SK-N-SH (cell line): ENCODE measurements at regions not wholly inside any gene's neighbourhood (a gene's known extent, or its start where the extent isn't known, plus 50 kb on each side); places are given as distances from the start of the nearest gene placed in this dataset.

Experiments used
- CTCF ChIA-PET: fragments of 300-600, 350-600 bp; formaldehyde crosslinking; extraction: SDS; loops from one replicate; lab custom pipeline; 2021; lab: Yijun Ruan, JAX
- POLR2A ChIA-PET: fragments of 350-600 bp; sonication (Branson Sonifier 250); formaldehyde crosslinking; extraction: SDS; loops from one replicate; lab custom pipeline; 2020; ENCODE audit warnings: antibody characterized with exemption, inconsistent platforms; lab: Yijun Ruan, JAX
- DNase-seq: peaks from one replicate; pipeline ENCODE4 v3.0.0; 2012
- H2AFZ ChIP-seq: fragments of 200-600 bp; sonication (generic); 2 replicates; pipeline ENCODE4 v1.8.1; 2016; ENCODE audit warnings: antibody characterized with exemption, mild to moderate bottlenecking, low read depth
- H3F3A ChIP-seq: fragments of 200-600 bp; sonication (generic); replicated peaks from 2 replicates; pipeline ENCODE3; 2016; ENCODE audit warnings: antibody characterized with exemption, mild to moderate bottlenecking; ENCODE audit not compliant: insufficient read depth
- H3K27ac ChIP-seq, 2 experiments: fragments of 200-500 bp in 1 of 2; fragments of 200-600 bp in 1 of 2; sonication (Bioruptor generic) in 1 of 2; sonication (generic), shearing (Covaris generic) in 1 of 2; 2 replicates each; pipeline versions ENCODE4 v1.5.1 to v1.6.1; 2014 to 2016; ENCODE audit warnings: low read depth in 2 of 2, inconsistent platforms in 1 of 2, low read length in 1 of 2, mild to moderate bottlenecking in 1 of 2, mixed read lengths in 1 of 2
- H3K27me3 ChIP-seq: fragments of 200-600 bp; sonication (generic), shearing (Covaris generic); 2 replicates; pipeline ENCODE4 v1.6.1; 2016; ENCODE audit warnings: mixed run types; ENCODE audit not compliant: insufficient read depth
- H3K36me3 ChIP-seq, 2 experiments: fragments of 200-500 bp in 1 of 2; fragments of 200-600 bp in 1 of 2; sonication (Bioruptor generic) in 1 of 2; sonication (generic) in 1 of 2; replicated peaks in 1 of 2; 2 replicates each; pipeline versions ENCODE3 to v1.5.1; 2014 to 2016; ENCODE audit warnings: low read length in 1 of 2, mild to moderate bottlenecking in 1 of 2; ENCODE audit not compliant: insufficient read depth in 2 of 2, control insufficient read depth in 1 of 2
- H3K4me1 ChIP-seq, 2 experiments: fragments of 200-500 bp in 1 of 2; fragments of 200-600 bp in 1 of 2; sonication (Bioruptor generic) in 1 of 2; sonication (generic), shearing (Covaris generic) in 1 of 2; 2 replicates each; pipeline versions ENCODE4 v1.5.1 to v1.6.1; 2014 to 2016; ENCODE audit warnings: low read depth in 1 of 2, low read length in 1 of 2, mixed run types in 1 of 2; ENCODE audit not compliant: insufficient read depth in 2 of 2, control insufficient read depth in 1 of 2
- H3K4me2 ChIP-seq: fragments of 200-600 bp; sonication (generic), shearing (Covaris generic); 2 replicates; pipeline ENCODE4 v1.6.1; 2017; ENCODE audit warnings: mixed run types
- H3K4me3 ChIP-seq, 2 experiments: fragments of 200-500 bp in 1 of 2; fragments of 200-600 bp in 1 of 2; sonication (Bioruptor generic) in 1 of 2; sonication (generic), shearing (Covaris generic) in 1 of 2; 2 replicates each; pipeline versions ENCODE4 v1.5.1 to v1.8.1; 2014 to 2016; ENCODE audit warnings: low read depth in 2 of 2, inconsistent platforms in 1 of 2, low read length in 1 of 2, mild to moderate bottlenecking in 1 of 2, mixed read lengths in 1 of 2, moderate library complexity in 1 of 2
- H3K79me2 ChIP-seq: fragments of 200-600 bp; sonication (generic); 2 replicates; pipeline ENCODE4 v1.8.1; 2017; ENCODE audit warnings: mild to moderate bottlenecking; ENCODE audit not compliant: insufficient read depth
- H3K9ac ChIP-seq: fragments of 200-600 bp; sonication (generic); 2 replicates; pipeline ENCODE4 v1.6.1; 2017; ENCODE audit warnings: mixed run types
- H3K9me2 ChIP-seq: fragments of 200-600 bp; sonication (generic); 2 replicates; pipeline ENCODE4 v1.6.1; 2017; ENCODE audit warnings: mixed run types
- H3K9me3 ChIP-seq: fragments of 200-600 bp; sonication (generic); 2 replicates; pipeline ENCODE4 v1.6.1; 2017; ENCODE audit warnings: mixed run types, mild to moderate bottlenecking, moderate library complexity
- H4K20me1 ChIP-seq: fragments of 200-600 bp; sonication (generic); 2 replicates; pipeline ENCODE4 v1.6.1; 2017; ENCODE audit warnings: mild to moderate bottlenecking, mixed run types; ENCODE audit not compliant: insufficient read depth
- CHD2 ChIP-seq: fragments of 150-350 bp; IDR thresholded peaks from 2 replicates; pipeline ENCODE4 v1.6.1; 2018; ENCODE audit warnings: low read length; ENCODE audit not compliant: partially characterized antibody
- ELF1 ChIP-seq: IDR thresholded peaks from 2 replicates; pipeline ENCODE4 v1.4.0; 2012
- EP300 ChIP-seq, 2 experiments: IDR thresholded peaks; 2 replicates each; pipeline versions ENCODE4 v1.4.0 to v1.6.1; 2012; ENCODE audit warnings: borderline replicate concordance in 1 of 2, low read depth in 1 of 2, low read length in 1 of 2
- EZH2phosphoT487 ChIP-seq: fragments of 200-600 bp; sonication (generic); IDR thresholded peaks from 2 replicates; pipeline ENCODE4 v1.6.1; 2017; ENCODE audit warnings: low read depth, mixed run types, mild to moderate bottlenecking, antibody characterized with exemption, moderate library complexity, borderline replicate concordance
- GABPA ChIP-seq: IDR thresholded peaks from 2 replicates; pipeline ENCODE4 v1.4.0; 2012; ENCODE audit warnings: low read depth, mild to moderate bottlenecking
- NFIC ChIP-seq: IDR thresholded peaks from 2 replicates; pipeline ENCODE4 v1.4.0; 2012; ENCODE audit warnings: borderline replicate concordance
- NRF1 ChIP-seq: IDR thresholded peaks from 2 replicates; pipeline ENCODE4 v1.6.1; 2012; ENCODE audit warnings: low read depth, mild to moderate bottlenecking, low read length
- RAD21 ChIP-seq: IDR thresholded peaks from 2 replicates; pipeline ENCODE4 v1.6.1; 2012; ENCODE audit warnings: mild to moderate bottlenecking, low read length
- RCOR1 ChIP-seq: fragments of 150-350 bp; IDR thresholded peaks from 2 replicates; pipeline ENCODE4 v1.6.1; 2017; ENCODE audit warnings: antibody characterized with exemption, low read length
- RFX5 ChIP-seq: IDR thresholded peaks from 2 replicates; pipeline ENCODE4 v1.6.1; 2012; ENCODE audit warnings: mild to moderate bottlenecking, improper control_type of control experiment, low read length
- RXRA ChIP-seq: IDR thresholded peaks from 2 replicates; pipeline ENCODE4 v1.4.0; 2012; ENCODE audit warnings: low read depth, mild to moderate bottlenecking, borderline replicate concordance
- SIN3A ChIP-seq: IDR thresholded peaks from 2 replicates; pipeline ENCODE4 v1.6.1; 2012; ENCODE audit warnings: low read depth, mild to moderate bottlenecking, low read length, moderate library complexity, borderline replicate concordance
- TCF12 ChIP-seq: IDR thresholded peaks from 2 replicates; pipeline ENCODE4 v1.4.0; 2012
- WGBS: methylation state at CpG from one replicate; pipeline ENCODE4 v1.1.6; 2017; ENCODE audit warnings: low lambda C conversion rate; 5-methylcytosine and 5-hydroxymethylcytosine counted together
- TF ChIP-seq, protein P1 (sequence below): fragments of 150-350 bp; IDR thresholded peaks from 2 replicates; pipeline ENCODE4 v1.6.1; 2017; ENCODE audit warnings: antibody characterized with exemption, low read length, low read depth, borderline replicate concordance
- TF ChIP-seq, protein P2 (sequence below): fragments of 200-600 bp; sonication (generic); IDR thresholded peaks from 2 replicates; pipeline ENCODE4 v1.6.1; 2017; ENCODE audit warnings: antibody characterized with exemption, mild to moderate bottlenecking, moderate library complexity
- TF ChIP-seq, protein P3 (sequence below): IDR thresholded peaks from 2 replicates; pipeline ENCODE4; 2012
- TF ChIP-seq, protein P4 (sequence below): IDR thresholded peaks from 2 replicates; pipeline ENCODE4 v1.6.1; 2012; ENCODE audit warnings: mild to moderate bottlenecking, low read depth, low read length, moderate library complexity
- TF ChIP-seq, protein P5 (sequence below): IDR thresholded peaks from 2 replicates; pipeline ENCODE4 v1.4.0; 2012; ENCODE audit warnings: low read depth, borderline replicate concordance
- TF ChIP-seq, protein P6 (sequence below): IDR thresholded peaks from 2 replicates; pipeline ENCODE4 v1.4.0; 2012; ENCODE audit warnings: low read depth, borderline replicate concordance

DNA sequence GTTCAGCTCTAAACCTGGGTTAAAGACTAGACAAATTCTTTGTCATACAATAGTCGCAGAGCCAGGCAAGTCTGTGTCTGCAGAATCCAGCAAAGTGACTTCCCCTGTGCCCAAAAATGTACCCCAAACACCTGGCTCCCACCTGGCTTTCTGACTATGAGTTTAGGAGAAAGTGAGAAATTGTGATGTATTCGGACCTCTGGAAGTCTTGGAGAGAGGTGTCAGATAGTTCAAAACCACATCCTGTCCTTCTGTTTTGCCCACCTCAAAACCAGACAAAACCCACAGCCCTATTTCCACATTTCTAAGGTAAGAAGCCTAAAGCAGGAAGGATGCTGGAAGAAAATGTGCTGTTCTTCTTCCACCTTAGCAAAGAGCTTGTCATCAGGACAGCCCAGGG lies 63.8 kb upstream of the CLMP start:
- H3K4me3 ChIP-seq: no peak overlapping the region
- DNase-seq: no peak
- no peaks in the 10 kb centered on the region for H4K20me1 ChIP-seq
- H3K27me3 ChIP-seq: no peaks in the 10 kb centered on the region
- no peak overlapping the region for H3K9ac ChIP-seq
- ChIA-PET CTCF (interaction anchor here (1.0 to 9.8 kb wide), 4 partner anchors 11 to 155 kb away, joined by 3 to 126 read pairs (median 72); no protein-coding TSS in a partner anchor), POLR2A (interaction anchor here (0.6 kb wide), 1 partner anchor 26 kb away, joined by 4 read pairs; no protein-coding TSS in a partner anchor)
- no peaks in the 10 kb centered on the region for H3K79me2 ChIP-seq
- no peaks in the 10 kb centered on the region for H3K9me3 ChIP-seq
- no peak overlapping the region for H2AFZ ChIP-seq
- no peak overlapping the region for H3K27ac ChIP-seq
- no peaks in the 10 kb centered on the region for H3K9me2 ChIP-seq
- WGBS: 85% methylated on average over 2 of the region's 2 CpGs
- H3K4me1 ChIP-seq: peaks cover 3 to 8% of the 10 kb centered on the region in 2 experiments; a peak in 2 of 4 replicates
- peaks cover 2% of the 10 kb centered on the region for H3F3A ChIP-seq
- TF ChIP-seq, protein P1, sequence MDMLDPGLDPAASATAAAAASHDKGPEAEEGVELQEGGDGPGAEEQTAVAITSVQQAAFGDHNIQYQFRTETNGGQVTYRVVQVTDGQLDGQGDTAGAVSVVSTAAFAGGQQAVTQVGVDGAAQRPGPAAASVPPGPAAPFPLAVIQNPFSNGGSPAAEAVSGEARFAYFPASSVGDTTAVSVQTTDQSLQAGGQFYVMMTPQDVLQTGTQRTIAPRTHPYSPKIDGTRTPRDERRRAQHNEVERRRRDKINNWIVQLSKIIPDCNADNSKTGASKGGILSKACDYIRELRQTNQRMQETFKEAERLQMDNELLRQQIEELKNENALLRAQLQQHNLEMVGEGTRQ: no peak
- TF ChIP-seq, protein P2, sequence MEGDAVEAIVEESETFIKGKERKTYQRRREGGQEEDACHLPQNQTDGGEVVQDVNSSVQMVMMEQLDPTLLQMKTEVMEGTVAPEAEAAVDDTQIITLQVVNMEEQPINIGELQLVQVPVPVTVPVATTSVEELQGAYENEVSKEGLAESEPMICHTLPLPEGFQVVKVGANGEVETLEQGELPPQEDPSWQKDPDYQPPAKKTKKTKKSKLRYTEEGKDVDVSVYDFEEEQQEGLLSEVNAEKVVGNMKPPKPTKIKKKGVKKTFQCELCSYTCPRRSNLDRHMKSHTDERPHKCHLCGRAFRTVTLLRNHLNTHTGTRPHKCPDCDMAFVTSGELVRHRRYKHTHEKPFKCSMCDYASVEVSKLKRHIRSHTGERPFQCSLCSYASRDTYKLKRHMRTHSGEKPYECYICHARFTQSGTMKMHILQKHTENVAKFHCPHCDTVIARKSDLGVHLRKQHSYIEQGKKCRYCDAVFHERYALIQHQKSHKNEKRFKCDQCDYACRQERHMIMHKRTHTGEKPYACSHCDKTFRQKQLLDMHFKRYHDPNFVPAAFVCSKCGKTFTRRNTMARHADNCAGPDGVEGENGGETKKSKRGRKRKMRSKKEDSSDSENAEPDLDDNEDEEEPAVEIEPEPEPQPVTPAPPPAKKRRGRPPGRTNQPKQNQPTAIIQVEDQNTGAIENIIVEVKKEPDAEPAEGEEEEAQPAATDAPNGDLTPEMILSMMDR: no peak
- TF ChIP-seq SIN3A (no peak), EP300 (IDR thresholded peaks at IDR 0.05; ENCODE audit: borderline replicate concordance in 1 of 2, low read depth in 1 of 2, low read length in 1 of 2) (no peak), RXRA (no peak), CHD2 (no peak), NFIC (no peak), RAD21 (no peak), ELF1 (no peak), TCF12 (no peak), GABPA (no peak), RFX5 (no peak), RCOR1 (no peak), NRF1 (no peak), EZH2phosphoT487 (no peak)
- TF ChIP-seq, protein P3, sequence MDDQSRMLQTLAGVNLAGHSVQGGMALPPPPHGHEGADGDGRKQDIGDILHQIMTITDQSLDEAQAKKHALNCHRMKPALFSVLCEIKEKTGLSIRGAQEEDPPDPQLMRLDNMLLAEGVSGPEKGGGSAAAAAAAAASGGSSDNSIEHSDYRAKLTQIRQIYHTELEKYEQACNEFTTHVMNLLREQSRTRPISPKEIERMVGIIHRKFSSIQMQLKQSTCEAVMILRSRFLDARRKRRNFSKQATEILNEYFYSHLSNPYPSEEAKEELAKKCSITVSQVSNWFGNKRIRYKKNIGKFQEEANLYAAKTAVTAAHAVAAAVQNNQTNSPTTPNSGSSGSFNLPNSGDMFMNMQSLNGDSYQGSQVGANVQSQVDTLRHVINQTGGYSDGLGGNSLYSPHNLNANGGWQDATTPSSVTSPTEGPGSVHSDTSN: no peak
- TF ChIP-seq, protein P4, sequence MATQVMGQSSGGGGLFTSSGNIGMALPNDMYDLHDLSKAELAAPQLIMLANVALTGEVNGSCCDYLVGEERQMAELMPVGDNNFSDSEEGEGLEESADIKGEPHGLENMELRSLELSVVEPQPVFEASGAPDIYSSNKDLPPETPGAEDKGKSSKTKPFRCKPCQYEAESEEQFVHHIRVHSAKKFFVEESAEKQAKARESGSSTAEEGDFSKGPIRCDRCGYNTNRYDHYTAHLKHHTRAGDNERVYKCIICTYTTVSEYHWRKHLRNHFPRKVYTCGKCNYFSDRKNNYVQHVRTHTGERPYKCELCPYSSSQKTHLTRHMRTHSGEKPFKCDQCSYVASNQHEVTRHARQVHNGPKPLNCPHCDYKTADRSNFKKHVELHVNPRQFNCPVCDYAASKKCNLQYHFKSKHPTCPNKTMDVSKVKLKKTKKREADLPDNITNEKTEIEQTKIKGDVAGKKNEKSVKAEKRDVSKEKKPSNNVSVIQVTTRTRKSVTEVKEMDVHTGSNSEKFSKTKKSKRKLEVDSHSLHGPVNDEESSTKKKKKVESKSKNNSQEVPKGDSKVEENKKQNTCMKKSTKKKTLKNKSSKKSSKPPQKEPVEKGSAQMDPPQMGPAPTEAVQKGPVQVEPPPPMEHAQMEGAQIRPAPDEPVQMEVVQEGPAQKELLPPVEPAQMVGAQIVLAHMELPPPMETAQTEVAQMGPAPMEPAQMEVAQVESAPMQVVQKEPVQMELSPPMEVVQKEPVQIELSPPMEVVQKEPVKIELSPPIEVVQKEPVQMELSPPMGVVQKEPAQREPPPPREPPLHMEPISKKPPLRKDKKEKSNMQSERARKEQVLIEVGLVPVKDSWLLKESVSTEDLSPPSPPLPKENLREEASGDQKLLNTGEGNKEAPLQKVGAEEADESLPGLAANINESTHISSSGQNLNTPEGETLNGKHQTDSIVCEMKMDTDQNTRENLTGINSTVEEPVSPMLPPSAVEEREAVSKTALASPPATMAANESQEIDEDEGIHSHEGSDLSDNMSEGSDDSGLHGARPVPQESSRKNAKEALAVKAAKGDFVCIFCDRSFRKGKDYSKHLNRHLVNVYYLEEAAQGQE: no peak
- TF ChIP-seq, protein P5, sequence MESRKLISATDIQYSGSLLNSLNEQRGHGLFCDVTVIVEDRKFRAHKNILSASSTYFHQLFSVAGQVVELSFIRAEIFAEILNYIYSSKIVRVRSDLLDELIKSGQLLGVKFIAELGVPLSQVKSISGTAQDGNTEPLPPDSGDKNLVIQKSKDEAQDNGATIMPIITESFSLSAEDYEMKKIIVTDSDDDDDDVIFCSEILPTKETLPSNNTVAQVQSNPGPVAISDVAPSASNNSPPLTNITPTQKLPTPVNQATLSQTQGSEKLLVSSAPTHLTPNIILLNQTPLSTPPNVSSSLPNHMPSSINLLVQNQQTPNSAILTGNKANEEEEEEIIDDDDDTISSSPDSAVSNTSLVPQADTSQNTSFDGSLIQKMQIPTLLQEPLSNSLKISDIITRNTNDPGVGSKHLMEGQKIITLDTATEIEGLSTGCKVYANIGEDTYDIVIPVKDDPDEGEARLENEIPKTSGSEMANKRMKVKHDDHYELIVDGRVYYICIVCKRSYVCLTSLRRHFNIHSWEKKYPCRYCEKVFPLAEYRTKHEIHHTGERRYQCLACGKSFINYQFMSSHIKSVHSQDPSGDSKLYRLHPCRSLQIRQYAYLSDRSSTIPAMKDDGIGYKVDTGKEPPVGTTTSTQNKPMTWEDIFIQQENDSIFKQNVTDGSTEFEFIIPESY: no peak
- TF ChIP-seq, protein P6, sequence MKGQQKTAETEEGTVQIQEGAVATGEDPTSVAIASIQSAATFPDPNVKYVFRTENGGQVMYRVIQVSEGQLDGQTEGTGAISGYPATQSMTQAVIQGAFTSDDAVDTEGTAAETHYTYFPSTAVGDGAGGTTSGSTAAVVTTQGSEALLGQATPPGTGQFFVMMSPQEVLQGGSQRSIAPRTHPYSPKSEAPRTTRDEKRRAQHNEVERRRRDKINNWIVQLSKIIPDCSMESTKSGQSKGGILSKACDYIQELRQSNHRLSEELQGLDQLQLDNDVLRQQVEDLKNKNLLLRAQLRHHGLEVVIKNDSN: no peak
- no peak overlapping the region for H3K4me2 ChIP-seq
- no peaks in the 10 kb centered on the region for H3K36me3 ChIP-seq
